HPDE6-E6E7 (cell line): ENCODE measurements at regions not wholly inside any gene's neighbourhood (a gene's known extent, or its start where the extent isn't known, plus 50 kb on each side); places are given as distances from the start of the nearest gene placed in this dataset.

Experiments used
- DNase-seq: peaks from one replicate; pipeline ENCODE4 v3.0.0; 2011; ENCODE audit warnings: missing footprints; ENCODE audit errors: extremely low spot score

DNA sequence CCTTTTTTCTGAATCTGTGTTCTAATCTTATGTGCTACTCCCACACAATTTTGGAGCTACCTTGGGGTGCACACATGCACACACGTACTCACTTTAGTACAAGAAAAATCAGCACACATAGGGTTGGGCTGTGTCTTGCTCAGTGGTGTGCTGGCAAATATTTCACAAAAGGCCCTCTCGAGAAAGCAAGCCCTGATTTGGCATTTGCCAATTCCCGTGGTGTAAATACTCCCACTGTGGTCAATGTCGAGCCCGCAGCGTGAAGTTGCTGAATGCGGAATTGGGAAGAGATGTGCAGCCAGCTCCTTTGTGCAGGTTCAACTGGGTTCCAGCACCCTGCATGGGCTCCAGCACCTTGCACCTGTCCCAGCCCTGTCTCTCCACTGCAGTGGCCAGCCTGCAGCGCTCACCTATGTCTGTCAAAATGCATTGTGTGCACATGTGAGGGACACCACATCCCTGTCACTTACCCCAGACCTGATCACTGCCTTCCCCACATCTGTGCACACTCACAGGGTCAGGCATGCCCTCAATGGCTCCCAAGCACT is 78.4 kb upstream of the WNT4 start:
- no peak for DNase-seq

- DNase-seq, result no peak
Measured at GRCh38 chr1:22222723-22223122, 79.8 kb upstream of the WNT4 start.

- DNase-seq, result no peak
Measured at GRCh38 chr1:22223176-22223575, 80.3 kb upstream of the WNT4 start.

GRCh38 chr1:22224091-22224490 is 81.2 kb upstream of the WNT4 start:
- DNase-seq, result no peak

- DNase-seq, result no peak
Measured at GRCh38 chr1:22224631-22225030, 81.7 kb upstream of the WNT4 start.

DNA sequence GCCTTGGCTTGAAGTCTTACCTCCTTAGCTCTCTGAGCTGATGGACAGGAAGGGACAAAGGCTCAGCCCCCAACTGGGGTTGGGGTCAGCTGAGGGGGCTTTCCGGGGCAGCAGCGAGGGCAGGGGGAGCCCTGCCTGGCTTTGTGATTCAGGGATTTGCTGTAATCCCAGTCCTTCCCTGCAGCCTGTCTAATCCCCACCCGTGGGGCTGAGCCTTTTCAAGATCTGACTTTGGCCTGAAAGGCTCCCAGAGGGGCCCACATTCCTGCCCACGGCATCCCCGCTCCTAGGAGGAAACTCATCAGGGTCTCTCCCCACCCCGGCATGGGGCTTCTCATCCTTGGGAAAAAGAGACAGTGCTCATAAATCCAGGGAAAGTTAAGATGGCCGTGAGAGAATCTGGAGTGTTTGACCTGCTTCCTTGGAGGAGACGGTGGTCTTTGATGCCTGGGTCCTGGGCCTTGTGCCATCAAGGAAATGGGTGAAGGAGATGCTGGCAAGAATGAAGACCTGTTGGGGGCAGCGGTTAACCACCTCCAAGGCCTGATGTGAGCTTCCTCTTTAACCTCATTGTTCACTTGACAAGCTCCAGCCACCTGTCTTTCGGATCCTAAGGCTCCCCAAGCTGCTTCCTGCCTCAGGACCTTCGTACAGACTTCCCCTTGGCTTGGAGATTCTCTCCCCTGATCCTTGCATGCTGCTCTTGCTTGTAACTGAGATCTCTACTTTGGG is 83.1 kb upstream of the WNT4 start:
- no peak for DNase-seq

DNA sequence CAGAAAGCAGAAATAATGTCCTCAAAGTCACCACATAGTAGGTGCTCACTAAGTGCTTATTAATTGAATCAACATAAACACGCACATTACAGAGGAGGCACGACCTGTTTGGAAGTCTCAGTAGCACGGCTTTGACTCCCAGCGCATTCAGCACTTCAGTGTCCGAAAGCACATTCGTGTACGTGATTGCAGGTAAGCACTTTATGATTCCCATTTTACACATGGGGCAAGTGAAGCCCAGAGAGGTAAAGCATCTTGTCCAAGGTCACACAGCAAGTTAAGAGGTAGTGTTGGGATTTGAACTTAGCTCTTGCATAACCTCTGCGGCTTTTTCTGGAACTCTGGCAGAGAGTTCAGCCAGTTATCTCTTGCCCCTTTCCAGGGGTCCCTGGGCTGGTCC is 85.2 kb upstream of the WNT4 start:
- DNase-seq, result no peak

- DNase-seq, result peak; percentile 80
Measured at GRCh38 chr1:22228505-22228911, 85.6 kb upstream of the WNT4 start.

GRCh38 chr1:22229379-22229778 is 86.5 kb upstream of the WNT4 start:
- DNase-seq, result peak; percentile 81

GRCh38 chr1:22231068-22231593 is 88.2 kb upstream of the WNT4 start:
- DNase-seq, result no peak

DNA sequence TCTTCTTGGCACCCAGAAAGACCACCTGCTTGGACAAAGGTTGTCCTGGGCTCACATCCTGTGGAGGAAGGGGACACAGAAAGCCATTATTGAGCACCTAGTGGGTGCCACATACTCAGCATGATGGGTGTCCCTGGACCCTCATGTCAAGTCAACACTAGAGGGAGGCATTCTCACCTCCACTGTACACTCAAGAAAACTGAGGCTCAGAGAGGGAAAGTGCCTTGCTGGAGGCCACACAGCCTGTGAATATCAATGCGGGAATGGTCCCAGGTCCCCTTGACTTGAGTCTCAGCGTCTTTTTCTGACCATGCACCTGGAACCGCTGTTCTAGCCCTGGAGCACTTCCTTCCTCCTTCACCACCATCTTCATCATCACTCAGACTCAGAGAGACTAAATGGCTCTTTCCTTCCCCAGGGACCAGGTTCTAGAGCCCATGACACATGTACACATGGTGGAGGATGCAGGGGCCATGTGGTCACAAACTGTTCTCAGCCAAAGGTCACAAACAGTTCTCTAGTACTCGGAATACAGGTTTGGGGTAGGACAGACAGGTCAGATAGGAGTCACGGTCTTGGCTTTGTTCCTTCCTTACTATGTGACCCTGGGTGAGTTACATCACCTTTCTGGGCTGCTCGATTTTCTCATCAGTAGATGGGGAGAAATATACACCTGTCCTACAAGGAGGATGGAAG is 89.2 kb upstream of the WNT4 start:
- no peak for DNase-seq

GRCh38 chr1:22233222-22233621 is 90.3 kb upstream of the WNT4 start:
- DNase-seq, result no peak

- no peak for DNase-seq
Measured at GRCh38 chr1:22234476-22235030, 91.7 kb upstream of the WNT4 start.

- no peak for DNase-seq
Measured at GRCh38 chr1:22236166-22236565, 93.3 kb upstream of the WNT4 start.

GRCh38 chr1:22236900-22237299 is 94.0 kb upstream of the WNT4 start:
- DNase-seq, result no peak

- no peak for DNase-seq
Measured at GRCh38 chr1:22237433-22238093, 94.7 kb upstream of the WNT4 start.

- DNase-seq, result no peak
Measured at GRCh38 chr1:22238356-22239224, 95.7 kb upstream of the WNT4 start.

DNA sequence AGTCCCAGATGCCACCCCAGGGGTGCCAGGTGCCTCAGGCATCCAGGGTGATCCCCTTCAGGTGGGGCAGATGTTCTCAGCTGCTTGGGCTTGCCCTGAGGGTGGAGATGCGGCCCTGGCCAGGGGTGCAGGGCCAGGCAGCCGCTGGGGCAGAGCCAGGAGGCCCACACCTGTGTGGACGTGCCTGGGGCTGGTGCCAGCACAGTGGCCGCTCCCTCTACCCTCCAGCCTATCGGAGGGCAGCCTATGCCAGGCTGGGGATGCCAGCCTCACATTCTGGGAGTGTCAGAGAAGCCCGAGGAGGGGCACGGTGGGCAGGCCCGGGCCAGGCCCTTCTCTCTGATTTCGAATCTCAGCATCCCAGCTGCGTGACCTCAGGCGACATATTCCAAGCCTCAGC is 96.5 kb upstream of the WNT4 start:
- no peak for DNase-seq

DNA sequence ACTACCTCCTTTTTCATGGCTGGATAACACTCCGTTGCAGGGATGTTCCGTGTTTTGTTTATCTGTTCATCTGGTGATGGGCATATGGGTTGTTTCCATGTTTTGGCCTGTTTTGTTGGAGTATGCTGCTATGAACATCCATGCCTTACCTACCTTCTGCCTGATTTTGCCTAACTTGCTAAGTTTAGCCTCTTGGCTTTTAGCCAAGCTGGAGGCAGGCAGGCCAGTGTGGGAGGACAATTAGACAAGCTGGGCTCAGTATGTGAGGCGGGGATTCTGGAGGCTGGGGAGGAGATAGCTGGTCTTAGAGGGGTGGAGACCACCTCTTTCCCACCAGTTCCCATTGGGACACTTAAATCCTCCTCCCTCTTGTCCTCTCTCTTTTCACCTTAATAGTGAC is 98.4 kb upstream of the WNT4 start:
- DNase-seq, result no peak

DNA sequence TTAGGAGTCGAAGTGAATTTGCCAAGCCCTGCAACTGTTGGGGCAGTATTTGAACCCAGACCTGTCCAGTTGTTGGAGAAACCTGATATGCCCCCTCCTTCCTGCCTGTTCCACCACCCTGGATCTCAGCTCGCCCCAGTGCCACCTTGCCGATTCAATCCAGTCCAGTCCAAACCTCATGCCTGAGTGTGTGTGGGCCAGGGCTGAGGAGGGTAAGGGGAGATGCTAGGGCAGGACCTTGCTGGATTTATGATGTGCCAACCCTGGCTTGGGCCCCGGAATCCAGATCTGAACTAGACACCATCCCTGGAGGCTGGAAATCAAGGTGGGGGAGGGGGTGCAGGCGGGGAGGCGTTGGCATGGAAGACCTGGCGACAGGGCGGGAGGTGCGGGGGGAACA is 98.9 kb upstream of the WNT4 start:
- DNase-seq, result no peak

GRCh38 chr1:22245100-22245650 is 102.3 kb upstream of the WNT4 start:
- DNase-seq, result no peak
